GM12878 (cell line): ENCODE measurements at regions not wholly inside any gene's neighbourhood (a gene's known extent, or its start where the extent isn't known, plus 50 kb on each side); places are given as distances from the start of the nearest gene placed in this dataset.

Experiments used
- BHLHE40 ChIP-seq, 2 experiments: fragments of 450-650 bp in 1 of 2; IDR thresholded peaks; 2 replicates each; pipeline ENCODE4 v1.6.1; 2011 to 2017; ENCODE audit warnings: low read depth in 2 of 2, borderline replicate concordance in 1 of 2, improper control_type of control experiment in 1 of 2, low read length in 1 of 2, mild to moderate bottlenecking in 1 of 2
- CTCF ChIP-seq, 3 experiments: IDR thresholded peaks in 2 of 3; conservative IDR thresholded peaks in 1 of 3; 2 replicates each; pipeline ENCODE4 v1.5.1; 2011; ENCODE audit warnings: low read depth in 3 of 3, low read length in 3 of 3, mild to moderate bottlenecking in 3 of 3, control low read depth in 2 of 3, moderate library complexity in 2 of 3, inconsistent platforms in 1 of 3, mixed read lengths in 1 of 3; ENCODE audit not compliant: control insufficient read depth in 2 of 3, insufficient read depth in 1 of 3; ENCODE audit errors: extremely low read depth in 1 of 3
- HCFC1 ChIP-seq: fragments of 150-350 bp; IDR thresholded peaks from 2 replicates; pipeline ENCODE4 v1.6.1; 2014; ENCODE audit warnings: low read length
- JUND ChIP-seq: IDR thresholded peaks from 2 replicates; pipeline ENCODE4 v1.6.1; 2012; ENCODE audit warnings: low read depth, mild to moderate bottlenecking, low read length, improper control_type of control experiment, moderate library complexity
- POLR2AphosphoS2 ChIP-seq: IDR thresholded peaks from 2 replicates; pipeline ENCODE4 v1.6.1; 2011; ENCODE audit warnings: low read depth, mild to moderate bottlenecking, low read length, improper control_type of control experiment, moderate library complexity
- RAD21 ChIP-seq: IDR thresholded peaks from 2 replicates; pipeline ENCODE4 v1.6.1; 2011; ENCODE audit warnings: mild to moderate bottlenecking, low read depth, low read length, moderate library complexity; ENCODE audit not compliant: insufficient read depth
- SRF ChIP-seq, 2 experiments: IDR thresholded peaks; 2 replicates each; pipeline ENCODE4 v1.6.1; 2011; ENCODE audit warnings: low read depth in 2 of 2, low read length in 2 of 2, mild to moderate bottlenecking in 1 of 2, moderate library complexity in 1 of 2
- SUPT20H ChIP-seq: IDR thresholded peaks from 2 replicates; pipeline ENCODE4 v1.6.1; 2011; ENCODE audit warnings: low read depth, mild to moderate bottlenecking, low read length, moderate library complexity, borderline replicate concordance; ENCODE audit not compliant: control insufficient read depth
- ZNF384 ChIP-seq: IDR thresholded peaks from 2 replicates; pipeline ENCODE4 v1.6.1; 2012; ENCODE audit warnings: low read depth, mild to moderate bottlenecking, low read length, improper control_type of control experiment, borderline replicate concordance

GRCh38 chr9:91086657-91087461 lies 274.9 kb downstream of the AUH start:
- TF ChIP-seq BHLHE40 (IDR thresholded peaks at IDR 0.05; ENCODE audit: borderline replicate concordance in 1 of 2, low read depth in 2 of 2, low read length in 1 of 2) (no peak), SRF (IDR thresholded peaks at IDR 0.05; ENCODE audit: low read depth in 2 of 2, low read length in 2 of 2) (no peak), RAD21 (no peak), POLR2AphosphoS2 (no peak), CTCF (IDR thresholded peaks at IDR 0.05 in 2 of 3, conservative IDR thresholded peaks at IDR 0.05 in 1 of 3; ENCODE audit: control insufficient read depth in 2 of 3, extremely low read depth in 1 of 3, insufficient read depth in 1 of 3, low read depth in 3 of 3, low read length in 3 of 3) (no peak), ZNF384 (no peak), JUND (no peak), SUPT20H (no peak), HCFC1 (no peak)
